Germinal center (tissue), 1 donor: ENCODE measurements at regions not wholly inside any gene's neighbourhood (a gene's known extent, or its start where the extent isn't known, plus 50 kb on each side); places are given as distances from the start of the nearest gene placed in this dataset.

Source experiments
- DNase-seq: peaks from one replicate; pipeline ENCODE4 v3.0.0; 2012; ENCODE audit warnings: mixed read lengths, low spot score

- no peak for DNase-seq
These were observed 58.8 kb upstream of the NTRK3 start for GRCh38 chr15:88315221-88315878.

- DNase-seq, result no peak
These were observed 56.5 kb upstream of the NTRK3 start for GRCh38 chr15:88312941-88313579.

DNA sequence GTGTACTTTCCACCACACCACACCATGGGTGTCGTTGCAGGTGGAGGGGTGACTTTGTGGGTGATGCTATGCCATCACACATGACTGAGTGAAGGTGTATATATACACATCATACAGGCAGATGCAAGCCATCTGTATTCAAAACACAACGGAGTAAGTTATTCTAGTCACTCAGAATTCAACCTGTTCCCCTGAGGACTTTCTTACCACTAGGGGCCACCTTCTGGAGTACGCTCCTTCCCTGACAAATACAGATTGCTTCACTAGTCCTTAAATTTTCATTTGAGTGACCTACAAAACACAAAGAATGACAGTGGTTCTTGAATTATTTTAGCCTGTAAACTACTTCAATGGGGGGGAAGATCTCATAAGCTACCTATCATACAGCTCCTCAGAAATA, 52.8 kb upstream of the NTRK3 start:
- DNase-seq, result no peak

DNA sequence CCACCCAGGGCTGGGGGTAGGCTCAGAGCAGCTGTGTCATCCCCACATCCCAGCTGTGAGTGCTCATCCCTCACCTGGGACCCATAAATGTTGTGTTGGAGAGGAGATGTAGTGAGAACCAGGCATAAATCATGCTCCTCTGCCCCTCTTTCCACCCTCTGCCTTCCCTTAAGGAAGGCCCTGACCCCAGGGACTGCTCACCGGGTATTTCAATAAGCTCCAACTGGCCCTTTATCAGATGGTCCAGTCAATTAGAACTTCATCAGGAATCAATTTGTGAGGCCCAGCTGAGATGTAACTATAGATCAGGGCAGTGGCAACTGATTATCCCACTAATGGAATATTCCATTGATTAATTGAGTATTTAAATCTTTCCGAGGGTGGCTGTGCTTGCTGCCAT, 50.8 kb upstream of the NTRK3 start:
- no peak for DNase-seq
